Eye (tissue), 1 donor: ENCODE measurements at regions not wholly inside any gene's neighbourhood (a gene's known extent, or its start where the extent isn't known, plus 50 kb on each side); places are given as distances from the start of the nearest gene placed in this dataset.
"Not testable (repeated sequence)": the region's sequence is repeated elsewhere in the genome, so short reads cannot be mapped to it uniquely, and the experiment has no call there.

Experiments
- DNase-seq: peaks from one replicate; pipeline ENCODE4 v3.0.0-alpha.2; 2015

DNA sequence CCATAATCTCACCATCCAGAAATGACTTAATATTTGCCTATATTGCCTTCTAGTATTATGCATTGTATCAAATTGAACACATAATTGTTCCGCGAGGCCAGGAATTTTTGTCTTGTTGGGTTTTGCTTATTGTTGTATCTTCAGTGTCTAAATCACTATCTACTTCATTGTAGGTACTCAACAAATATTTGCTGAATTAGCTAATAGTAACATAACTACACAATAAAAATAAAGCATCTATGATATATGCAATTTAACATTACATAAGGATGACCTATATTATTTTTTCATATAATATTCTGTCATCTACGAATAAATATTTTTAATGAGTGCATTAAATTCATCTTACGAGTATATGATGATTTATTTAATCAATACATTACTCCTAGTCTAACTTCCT is 656.3 kb downstream of the ETNK1 start:
- DNase-seq, result no peak

DNA sequence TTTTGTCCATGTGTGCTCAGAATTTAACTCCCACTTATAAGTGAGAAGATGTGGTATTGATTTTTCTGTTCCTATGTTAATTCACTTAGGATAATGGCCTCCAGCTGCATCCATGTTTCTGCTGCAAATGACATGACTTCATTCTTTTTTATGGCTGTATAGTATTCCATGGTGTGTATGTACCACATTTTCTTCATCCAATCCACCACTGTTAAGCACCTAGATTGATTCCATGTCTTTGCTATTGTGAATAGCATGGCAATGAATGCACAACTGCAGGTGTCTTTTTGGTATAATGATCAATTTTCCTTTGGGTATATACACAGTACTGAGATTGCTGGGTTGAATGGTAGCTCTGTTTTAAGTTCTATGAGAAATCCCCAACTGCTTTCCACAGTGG is 657.7 kb downstream of the ETNK1 start:
- no peak for DNase-seq

DNA sequence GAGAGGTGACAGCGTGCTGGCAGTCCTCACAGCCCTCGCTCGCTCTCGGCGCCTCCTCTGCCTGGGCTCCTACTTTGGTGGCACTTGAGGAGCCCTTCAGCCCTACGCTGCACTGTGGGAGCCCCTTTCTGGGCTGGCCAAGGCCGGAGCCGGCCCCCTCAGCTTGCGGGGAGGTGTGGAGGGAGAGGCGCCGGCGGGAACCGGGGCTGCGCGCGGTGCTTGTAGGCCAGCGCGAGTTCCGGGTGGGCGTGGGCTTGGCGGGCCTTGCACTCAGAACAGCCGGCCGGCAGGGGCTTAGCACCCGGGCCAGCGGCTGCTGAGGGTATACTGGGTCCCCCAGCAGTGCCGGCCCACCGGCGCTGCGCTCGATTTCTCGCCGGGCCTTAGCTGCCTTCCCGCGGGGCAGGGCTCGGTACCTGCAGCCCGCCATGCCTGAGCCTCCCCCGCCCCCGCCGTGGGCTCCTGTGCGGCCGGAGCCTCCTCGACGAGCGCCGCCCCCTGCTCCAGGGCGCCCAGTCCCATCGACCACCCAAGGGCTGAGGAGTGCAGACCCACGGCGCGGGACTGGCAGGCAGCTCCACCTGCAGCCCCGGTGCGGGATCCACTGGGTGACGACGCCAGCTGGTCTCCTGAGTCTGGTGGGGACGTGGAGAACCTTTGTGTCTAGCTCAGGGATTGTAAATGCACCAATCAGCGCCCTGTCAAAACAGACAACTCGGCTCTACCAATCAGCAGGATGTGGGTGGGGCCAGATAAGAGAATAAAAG is 661.0 kb downstream of the ETNK1 start:
- not testable (repeated sequence) for DNase-seq

DNA sequence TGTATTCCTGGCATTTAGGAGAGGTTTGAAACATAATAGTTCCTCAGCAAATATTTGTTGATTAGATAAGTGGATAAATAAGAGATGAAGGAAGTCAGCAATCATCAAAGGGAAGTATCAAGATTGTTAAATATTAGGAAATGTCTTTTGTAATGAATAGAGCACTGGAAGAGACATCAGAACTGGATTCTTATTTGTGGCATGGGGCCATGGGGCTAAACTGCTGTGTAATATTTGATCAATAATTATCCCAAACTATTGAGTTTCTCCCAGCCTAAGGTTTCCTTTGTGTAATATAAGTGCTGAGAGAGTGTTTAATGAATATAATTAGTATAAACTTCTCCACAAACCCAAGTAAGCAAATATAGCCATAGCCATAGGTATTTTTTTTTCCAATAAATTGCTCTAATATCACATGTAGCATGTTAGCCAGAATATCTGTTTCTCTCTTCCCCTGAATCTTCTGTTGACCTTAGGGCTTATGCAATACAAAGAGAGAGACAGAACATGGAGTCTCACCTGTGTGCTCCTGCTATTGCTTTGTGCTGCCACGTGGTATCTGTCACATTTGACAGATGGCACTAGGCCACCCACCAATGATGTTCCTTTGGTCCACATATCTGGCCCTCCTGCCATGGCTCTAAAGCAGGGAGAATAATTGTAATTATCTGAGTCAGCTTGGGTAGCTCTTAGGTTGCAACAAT is 658.7 kb downstream of the SOX5 start:
- no peak for DNase-seq

DNA sequence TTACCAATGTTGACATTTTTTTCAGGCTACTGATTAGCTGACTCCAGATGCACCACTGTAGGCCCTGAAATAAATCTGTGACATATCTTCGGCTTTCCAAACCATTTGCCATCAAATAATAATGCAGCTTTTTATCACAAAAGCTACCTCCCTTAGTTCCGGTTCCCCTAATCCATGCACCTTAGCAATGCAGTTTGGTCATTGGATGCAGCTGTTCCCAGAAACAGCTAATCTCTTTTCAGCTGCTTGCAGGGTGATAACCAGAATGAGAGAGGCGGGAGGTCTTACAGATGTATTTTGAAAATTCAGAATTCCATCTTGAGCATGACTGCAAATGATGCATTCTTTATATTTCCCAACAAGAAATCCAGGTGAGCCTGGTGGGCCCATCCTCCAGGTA is 646.2 kb downstream of the SOX5 start:
- DNase-seq, result no peak

DNA sequence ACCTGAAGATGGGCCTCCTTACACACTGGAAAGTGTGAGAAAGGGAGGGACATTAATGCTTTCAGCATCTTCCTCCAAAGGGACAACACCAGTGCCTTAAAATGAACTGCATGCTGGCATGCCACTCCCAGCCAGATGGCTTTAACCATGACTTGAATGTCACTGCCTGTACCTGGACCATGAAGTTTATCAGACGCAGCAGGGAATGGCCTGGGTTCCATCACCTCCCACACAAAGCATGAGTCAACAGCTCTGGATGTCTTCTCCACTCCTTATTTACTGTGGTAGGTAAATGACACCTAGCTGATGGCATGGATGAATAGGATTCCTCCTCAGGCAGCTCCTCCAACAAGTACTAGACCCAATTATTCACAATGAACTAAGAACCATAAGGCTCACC is 645.6 kb downstream of the SOX5 start:
- DNase-seq, result no peak

DNA sequence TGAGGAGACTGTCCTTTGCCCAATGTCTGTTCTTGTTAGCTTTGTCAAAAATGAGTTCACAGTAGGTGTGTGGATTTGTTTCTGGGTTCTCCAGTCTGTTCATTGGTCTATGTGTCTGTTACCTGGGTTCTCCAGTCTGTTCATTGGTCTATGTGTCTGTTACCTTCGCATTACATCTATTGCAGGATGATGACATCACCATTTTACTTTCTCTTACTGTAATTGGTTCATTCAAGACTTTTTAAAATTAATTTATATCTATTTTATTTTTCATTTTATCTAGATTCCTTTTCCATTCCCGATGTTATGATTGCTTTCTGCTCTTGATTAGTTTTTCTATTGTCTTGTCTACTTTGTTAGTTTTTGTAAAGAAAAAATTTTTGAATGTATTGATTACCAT is 615.5 kb downstream of the SOX5 start:
- no peak for DNase-seq

DNA sequence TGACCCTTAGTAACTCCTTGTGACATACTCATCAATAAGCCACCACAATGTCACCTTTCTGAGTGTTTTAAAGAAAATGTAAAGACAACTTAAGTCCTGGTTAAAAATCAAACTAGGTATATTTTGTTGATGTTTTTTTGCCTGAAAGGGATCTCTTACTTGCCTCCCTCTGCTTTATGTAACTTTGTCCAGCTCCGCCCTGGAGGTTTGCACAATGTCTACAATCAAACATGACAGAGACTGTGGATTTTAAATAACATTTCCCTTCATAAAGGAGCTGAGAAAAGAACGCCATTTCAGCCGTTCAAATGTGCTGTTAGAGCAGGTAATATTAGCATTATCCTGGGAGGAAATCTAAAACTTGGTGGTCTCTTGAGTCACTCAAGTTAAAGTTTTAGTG is 613.9 kb downstream of the SOX5 start:
- DNase-seq, result no peak

DNA sequence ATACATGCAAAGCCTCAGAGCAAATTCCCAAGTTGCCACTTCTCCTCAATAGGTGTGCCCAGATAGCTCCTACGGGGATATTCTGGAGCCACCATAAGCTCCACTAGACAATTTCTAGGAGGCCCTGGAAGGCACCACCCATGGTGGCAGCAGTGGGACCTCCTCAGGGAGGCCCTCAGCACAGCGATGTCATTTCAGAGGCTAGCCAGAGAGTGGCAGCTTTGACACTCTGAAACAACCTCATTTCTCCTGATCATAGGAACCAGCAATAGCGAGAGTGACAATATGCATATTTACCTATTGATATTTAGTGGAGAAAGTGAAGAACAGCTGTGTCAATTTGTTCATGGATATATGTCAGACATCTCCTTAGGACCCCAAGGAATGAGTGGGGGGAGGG is 612.3 kb downstream of the SOX5 start:
- DNase-seq, result no peak

DNA sequence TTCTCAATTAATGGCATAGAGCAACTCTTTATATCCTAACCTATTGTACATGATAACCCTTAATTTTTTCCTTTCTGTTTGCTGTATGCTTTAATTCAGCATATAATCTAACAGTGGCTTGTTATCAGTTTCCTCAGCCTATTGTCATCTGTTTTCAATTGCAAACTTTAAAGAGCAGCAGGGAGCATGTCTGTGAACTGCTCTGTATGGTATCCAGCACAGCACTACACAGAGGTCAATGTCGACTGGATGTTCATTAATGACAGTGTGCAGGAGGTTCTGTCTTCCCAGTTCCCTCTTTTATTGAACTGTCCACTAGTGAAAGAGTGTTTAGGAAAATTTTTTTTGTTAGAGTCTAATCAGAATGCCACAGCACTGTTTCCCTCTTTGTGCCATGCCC is 609.1 kb downstream of the SOX5 start:
- DNase-seq, result peak; percentile 26

DNA sequence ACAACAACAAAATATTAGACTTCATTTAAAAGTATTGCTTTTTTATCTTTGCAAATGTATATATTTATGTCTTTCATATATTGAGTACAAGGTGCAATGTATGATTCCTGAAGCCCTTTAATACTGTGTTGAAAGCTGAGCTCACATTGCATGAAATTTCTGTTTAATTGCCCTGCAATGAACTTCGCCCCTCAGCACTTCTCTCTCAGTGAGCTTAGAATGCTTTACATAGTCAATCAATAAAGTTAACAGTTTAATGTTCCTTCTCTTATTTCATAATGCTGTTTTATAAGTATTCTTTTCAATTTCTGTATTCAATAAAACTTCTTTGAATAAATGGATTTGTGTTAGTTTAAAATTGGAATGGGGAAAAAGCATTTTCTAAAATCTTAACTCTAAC is 607.1 kb downstream of the SOX5 start:
- no peak for DNase-seq

DNA sequence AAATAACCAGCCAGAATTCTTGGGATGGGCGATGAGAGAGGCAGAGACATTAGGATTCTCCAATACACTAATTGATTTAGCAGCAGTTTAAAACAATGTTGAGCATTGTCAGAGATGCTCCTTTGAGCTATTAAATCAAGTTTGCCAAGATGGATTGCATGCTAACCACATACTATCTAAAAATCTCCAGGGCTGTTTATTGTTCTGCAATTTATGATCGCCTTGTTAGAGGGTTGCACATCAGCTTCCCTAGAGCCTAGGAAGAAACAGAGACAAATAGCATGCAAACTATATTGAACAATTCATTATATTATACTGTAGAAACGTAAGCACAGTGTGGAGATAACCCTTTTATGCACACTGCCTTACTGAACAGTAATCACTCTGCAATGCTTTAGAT is 599.9 kb downstream of the SOX5 start:
- DNase-seq, result no peak

DNA sequence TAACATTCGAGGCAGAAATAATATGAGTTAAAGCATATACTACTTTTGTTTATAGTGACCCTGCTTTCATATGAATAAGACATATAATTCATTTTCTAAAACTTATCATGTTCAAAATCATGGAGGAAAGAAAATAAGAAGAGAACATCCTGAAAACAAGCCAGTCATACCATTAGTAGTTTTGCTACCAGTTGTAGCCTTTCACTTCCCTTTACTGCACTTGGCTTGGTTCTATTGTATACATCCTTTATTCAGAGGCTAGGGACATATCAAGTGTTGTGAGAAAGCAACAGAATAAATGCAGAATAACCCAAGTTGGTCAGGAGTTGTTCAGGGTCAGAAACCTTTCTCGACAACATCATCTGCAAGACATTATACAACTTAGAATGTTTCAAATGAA is 598.7 kb downstream of the SOX5 start:
- DNase-seq, result no peak

DNA sequence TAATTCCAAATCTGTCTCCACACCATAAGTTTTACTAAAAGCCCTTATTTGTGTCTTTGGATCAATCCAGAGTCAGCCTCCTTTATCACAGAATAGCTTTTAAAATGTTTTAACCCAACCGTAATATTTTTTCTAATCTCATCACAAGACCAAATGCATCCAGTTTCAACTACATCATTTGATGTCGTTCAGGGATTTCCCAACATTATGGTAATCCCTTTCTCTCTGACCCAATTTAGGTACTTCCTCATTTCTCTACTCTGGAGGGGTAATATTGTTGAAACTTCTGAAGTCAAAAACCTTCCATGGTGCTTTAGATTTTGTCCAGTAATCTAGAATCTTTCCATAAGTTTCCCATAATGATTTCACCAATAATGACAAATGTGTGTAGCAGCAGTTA is 596.8 kb downstream of the SOX5 start:
- DNase-seq, result no peak

DNA sequence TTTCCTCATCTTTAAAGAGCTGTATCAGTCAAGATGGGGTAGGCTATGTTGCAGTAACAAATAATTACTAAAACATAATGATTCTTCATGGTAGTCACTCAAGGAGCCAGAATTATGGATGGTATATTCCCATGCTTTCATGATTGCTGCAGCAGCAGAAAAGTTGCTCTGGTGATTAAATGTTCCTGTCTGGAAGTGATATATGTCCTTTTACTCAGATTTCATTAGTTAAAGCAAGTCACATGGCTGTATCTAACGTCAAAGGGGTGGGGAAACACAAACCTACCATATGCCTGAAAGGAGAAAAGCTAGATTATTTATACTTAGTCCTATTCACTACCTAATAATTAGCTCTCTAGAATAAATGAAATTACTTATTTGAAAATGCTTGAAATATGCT is 594.7 kb downstream of the SOX5 start:
- DNase-seq, result no peak

DNA sequence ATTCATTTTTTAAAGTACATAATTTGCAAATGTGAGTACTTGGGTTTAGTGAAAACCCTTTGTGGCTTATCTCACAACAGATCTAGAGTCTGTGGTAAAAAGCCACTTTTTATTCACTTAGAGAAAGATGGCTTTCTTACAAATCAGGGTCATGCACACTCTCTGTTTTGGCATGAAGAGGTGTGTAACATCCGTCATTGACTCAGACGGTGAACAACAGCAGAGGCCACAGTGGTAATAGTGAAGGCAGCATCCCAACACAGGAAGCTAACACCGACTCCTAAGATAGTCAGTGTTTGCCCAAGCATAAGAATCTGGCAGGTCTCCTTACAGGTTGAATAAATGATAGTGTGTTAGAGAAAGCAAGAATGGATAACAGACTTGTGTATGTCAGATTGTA is 593.0 kb downstream of the SOX5 start:
- DNase-seq, result no peak

DNA sequence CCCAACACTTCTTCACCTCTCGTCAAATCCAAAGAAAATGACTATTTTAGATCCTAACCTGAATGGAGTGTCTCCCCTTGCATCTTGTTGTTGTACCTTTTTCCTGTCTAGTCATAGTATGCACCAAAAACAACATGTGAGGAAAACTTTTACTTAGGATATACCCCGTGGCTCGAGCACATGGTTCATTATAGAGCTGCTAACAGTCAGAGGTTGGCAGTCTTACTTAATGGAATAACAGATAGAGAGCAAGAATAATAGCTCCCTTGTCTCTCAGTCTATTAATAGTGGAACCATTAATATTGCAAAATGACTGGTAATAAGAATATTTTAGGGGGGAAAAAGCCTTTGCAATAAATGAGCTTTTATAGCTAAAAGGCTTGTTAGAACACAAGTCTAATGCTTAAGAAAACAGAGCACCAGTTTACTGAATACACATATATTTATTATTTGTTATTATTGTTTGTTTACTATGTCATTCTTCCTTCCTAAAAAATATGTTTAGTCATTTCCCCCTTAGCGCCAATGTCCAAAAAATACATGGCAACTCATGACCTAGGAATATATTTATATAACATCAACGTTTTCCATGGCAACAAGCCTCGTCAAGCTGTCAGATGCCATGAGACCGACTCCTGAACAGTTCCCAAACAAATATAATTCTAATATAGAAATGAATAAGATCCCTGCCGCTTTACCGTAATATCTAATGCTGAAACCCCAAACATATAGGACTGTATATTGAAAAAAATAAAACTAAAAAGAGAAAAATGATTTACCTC is 592.4 kb downstream of the SOX5 start:
- no peak for DNase-seq

DNA sequence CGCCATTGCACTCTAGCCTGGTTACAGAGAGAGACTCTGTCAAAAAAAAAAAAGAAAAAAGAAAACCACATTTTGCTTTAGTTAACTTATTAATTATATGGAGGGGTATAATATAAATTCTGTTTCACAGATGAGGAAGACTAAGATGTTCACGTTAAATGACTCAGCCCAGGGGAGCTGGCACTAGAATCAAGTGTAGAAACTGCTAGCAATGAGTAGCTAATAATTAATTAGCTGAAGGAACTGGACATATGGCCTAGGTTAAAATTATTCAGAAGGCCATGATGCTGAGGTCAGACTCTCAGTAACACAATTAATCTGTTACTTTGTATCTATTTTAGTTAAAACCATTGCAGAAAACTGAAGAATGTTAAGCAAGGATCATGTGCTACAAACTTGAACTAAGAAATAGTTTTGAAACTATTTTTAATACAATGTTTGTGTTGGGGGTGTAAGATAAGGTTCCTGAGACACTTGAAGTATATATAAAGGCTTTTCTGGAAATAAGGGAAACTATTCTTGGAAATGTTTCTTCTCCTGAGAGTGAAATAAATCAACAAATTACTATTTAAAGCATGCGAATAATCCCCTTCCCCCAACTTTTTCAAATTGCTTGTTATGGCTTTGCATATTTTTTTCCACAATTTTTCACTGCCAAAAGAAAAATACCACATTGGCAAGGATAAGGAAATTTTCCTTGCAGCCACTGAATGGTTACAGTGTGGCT is 589.3 kb downstream of the SOX5 start:
- DNase-seq, result peak; percentile 4

DNA sequence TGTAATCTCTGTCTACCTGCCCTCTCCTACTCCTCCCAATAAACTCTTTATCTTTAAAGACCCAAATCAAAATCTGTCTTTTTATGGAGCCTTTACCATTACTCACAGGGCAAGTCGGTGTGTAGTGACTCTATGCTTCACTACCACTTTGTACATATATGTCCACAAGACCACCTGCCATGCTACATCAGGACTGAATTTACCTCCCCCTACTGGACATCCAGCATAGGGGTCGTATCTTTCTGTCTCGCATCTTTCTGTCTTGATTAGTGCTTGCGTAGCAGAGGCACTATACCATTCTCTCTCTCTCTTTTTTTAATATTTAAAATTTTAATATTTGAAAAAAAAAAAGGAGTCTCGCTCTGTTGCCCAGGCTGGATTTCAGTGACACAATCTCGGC is 587.5 kb downstream of the SOX5 start:
- DNase-seq, result no peak

DNA sequence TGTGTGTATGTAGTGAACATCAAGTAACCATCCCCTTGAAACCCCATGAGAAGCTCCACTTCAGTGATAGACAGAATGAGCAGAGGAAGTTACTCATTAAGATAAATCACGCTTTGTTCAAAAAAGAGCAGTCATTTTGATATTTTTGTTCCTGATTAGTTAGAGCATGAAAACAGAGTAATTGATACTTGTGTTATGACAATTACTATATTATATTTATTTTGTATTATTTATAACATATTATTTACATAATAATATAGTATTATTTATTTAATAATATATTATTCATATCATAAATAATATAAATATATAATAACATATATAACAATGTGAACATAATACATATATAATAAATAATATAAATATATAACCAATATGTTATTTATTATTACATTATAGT is 580.9 kb downstream of the SOX5 start:
- no peak for DNase-seq

DNA sequence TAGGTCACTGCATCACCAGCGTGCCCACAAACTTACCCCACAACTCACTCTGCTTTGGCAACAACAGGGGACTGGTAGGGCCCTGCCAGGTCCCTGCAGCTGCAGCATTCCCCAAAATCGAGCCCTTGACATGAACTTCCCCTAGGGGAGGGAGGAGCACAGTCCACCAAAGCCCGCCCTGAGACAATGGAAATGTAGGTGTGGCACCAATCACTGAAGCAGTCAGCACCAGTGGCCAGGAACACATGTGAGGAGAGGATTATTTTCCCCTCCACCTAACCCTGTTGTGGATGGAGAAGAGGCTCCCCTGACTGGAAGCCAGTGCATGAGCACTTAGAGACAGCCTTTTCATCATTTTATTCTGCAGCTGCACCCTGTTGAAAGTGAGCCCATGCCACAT is 573.8 kb downstream of the SOX5 start:
- DNase-seq, result no peak

DNA sequence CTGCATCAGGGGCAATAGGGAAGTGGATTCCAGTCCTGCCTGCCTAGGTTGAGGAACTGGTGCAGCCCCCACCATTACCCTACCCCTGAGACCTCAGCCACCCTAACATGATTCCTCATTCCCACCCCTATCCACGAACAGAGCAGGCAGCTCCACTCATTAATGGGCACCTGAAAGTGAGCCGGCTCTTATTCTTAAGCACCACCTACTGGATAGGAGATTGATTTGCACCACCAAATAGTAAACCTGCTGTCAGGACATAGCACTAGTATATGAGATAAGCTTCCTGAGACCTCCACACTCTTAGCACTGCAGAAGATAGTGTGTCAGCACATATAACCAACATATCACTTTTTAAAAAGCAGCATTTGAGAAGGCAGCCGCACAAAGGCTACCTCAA is 573.2 kb downstream of the SOX5 start:
- no peak for DNase-seq

DNA sequence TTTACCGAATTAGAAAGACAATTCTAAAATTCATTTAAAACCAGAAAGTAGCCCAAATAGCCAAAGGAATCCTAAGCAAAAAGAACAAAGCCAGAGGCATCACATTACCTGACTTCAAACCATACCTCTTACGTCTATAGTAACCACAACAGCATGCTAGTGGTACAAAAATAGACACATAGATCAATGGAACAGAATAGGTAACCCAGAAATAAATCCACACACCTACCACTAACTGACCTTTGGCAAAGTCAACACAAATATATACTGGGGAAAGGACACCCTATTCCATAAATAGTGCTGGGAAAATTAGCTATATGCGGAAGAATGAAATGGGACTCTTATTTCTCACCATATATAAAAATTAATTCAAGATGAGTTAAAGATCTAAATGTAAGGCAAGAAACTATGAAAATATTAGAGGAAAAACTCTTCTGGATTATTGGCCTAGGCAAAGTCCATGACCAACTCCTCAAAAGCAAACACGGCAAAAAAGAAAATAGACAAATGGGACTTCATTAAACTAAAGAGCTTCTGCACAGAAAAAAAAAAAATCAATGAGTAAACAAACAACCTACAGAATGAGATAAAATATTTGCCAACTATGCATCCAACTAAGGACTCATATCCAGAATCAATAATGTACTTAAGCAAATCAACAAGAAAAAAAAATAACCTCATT is 568.9 kb downstream of the SOX5 start:
- DNase-seq, result no peak
